GM12878 (cell line): ENCODE measurements at regions not wholly inside any gene's neighbourhood (a gene's known extent, or its start where the extent isn't known, plus 50 kb on each side); places are given as distances from the start of the nearest gene placed in this dataset.

Experiments used
- ATAC-seq: fragments of 200-7000 bp; cut with Tn5 transposase; 3 replicates; pipeline ENCODE4 v1.9.1; 2020; ENCODE audit warnings: mild to moderate bottlenecking, moderate library complexity
- BruUV-seq: library from RNA; stranded (reverse); fragments of 400-500 nt; replicated peaks from 2 replicates; lab custom pipeline; 2021; lab: Mats Ljungman, UMichigan
- CTCF ChIA-PET: fragments of 300-600 bp; sonication (Branson Sonifier 250); formaldehyde crosslinking; extraction: SDS; loops from one replicate; lab custom pipeline; 2021; ENCODE audit warnings: inconsistent platforms; lab: Yijun Ruan, JAX
- POLR2A ChIA-PET: fragments of 350-600 bp; formaldehyde crosslinking; extraction: SDS; loops from one replicate; lab custom pipeline; 2021; ENCODE audit warnings: inconsistent platforms; lab: Charles Lee
- RAD21 ChIA-PET: fragments of 300-600 bp; sonication (Branson Sonifier 250); formaldehyde crosslinking; loops from one replicate; lab custom pipeline; 2023; ENCODE audit warnings: antibody characterized with exemption; ENCODE audit not compliant: unreplicated experiment; lab: Charles Lee
- SMC1A ChIA-PET: fragments of 300-600 bp; sonication (Branson Sonifier 250); formaldehyde crosslinking; loops from one replicate; lab custom pipeline; 2023; ENCODE audit not compliant: unreplicated experiment, uncharacterized antibody; lab: Charles Lee
- DNase-seq: peaks from one replicate; pipeline ENCODE4 v3.0.0-alpha.2; 2011; ENCODE audit warnings: low read depth, low spot score
- FAIRE-seq: peaks from 3 replicates; lab custom pipeline; 2011; peaks lifted over from hg19 to GRCh38; lab: Jason Lieb, UNC
- H2AFZ ChIP-seq: 2 replicates; pipeline ENCODE4 v1.6.0; 2011; ENCODE audit warnings: low read depth, low read length, control low read depth; ENCODE audit not compliant: control insufficient read depth
- H3K27ac ChIP-seq: 2 replicates; pipeline ENCODE4 v1.5.1; 2011; ENCODE audit warnings: control low read depth; ENCODE audit not compliant: control insufficient read depth, insufficient read depth
- H3K27me3 ChIP-seq, 2 experiments: replicated peaks in 1 of 2; 2 replicates each; pipeline versions ENCODE4 v1.6.0 to v1.6.1; 2011; ENCODE audit warnings: low read length in 1 of 2; ENCODE audit not compliant: control insufficient read depth in 2 of 2, insufficient read depth in 2 of 2
- H3K36me3 ChIP-seq, 2 experiments: 2 replicates each; pipeline ENCODE4 v1.5.1; 2011; ENCODE audit warnings: low read length in 1 of 2; ENCODE audit not compliant: control insufficient read depth in 2 of 2, insufficient read depth in 2 of 2
- H3K4me1 ChIP-seq: 2 replicates; pipeline ENCODE4 v1.6.1; 2011; ENCODE audit warnings: mild to moderate bottlenecking, low read length, moderate library complexity, mixed read lengths; ENCODE audit not compliant: control insufficient read depth, insufficient read depth
- H3K4me2 ChIP-seq: 2 replicates; pipeline ENCODE4 v1.6.0; 2011; ENCODE audit warnings: control low read depth; ENCODE audit not compliant: control insufficient read depth, insufficient read depth
- H3K4me3 ChIP-seq: fragments of 200-600 bp; sonication (generic); 2 replicates; pipeline ENCODE4 v1.5.1; 2016
- H3K79me2 ChIP-seq: 2 replicates; pipeline ENCODE4 v1.6.0; 2011; ENCODE audit warnings: low read length; ENCODE audit not compliant: control insufficient read depth, insufficient read depth
- H3K9ac ChIP-seq: 2 replicates; pipeline ENCODE4 v1.8.0; 2011; ENCODE audit warnings: low read length, control low read depth, mixed read lengths; ENCODE audit not compliant: control insufficient read depth, insufficient read depth
- H3K9me3 ChIP-seq: replicated peaks from 3 replicates; pipeline ENCODE4 v1.5.1; 2011; ENCODE audit warnings: mild to moderate bottlenecking, low read length; ENCODE audit not compliant: control insufficient read depth, insufficient read depth
- H4K20me1 ChIP-seq: 2 replicates; pipeline ENCODE4 v1.6.0; 2011; ENCODE audit not compliant: control insufficient read depth, insufficient read depth
- BCL11A ChIP-seq: IDR thresholded peaks from 2 replicates; pipeline ENCODE4 v1.6.1; 2011; ENCODE audit warnings: low read depth, low read length
- BCL3 ChIP-seq: IDR thresholded peaks from 2 replicates; pipeline ENCODE4 v1.6.1; 2011; ENCODE audit warnings: borderline replicate concordance, low read depth, mild to moderate bottlenecking, moderate library complexity, low read length; ENCODE audit not compliant: insufficient read depth, poor library complexity, severe bottlenecking
- CBX5 ChIP-seq: sonication (generic); IDR thresholded peaks from 2 replicates; pipeline ENCODE4 v1.6.1; 2016; ENCODE audit warnings: low read depth, moderate library complexity, mild to moderate bottlenecking, inconsistent platforms
- MYB ChIP-seq: fragments of 150-350 bp; IDR thresholded peaks from 2 replicates; pipeline ENCODE4 v1.6.1; 2014; ENCODE audit warnings: mild to moderate bottlenecking, low read depth, low read length, borderline replicate concordance
- NFYA ChIP-seq: IDR thresholded peaks from 2 replicates; pipeline ENCODE4 v1.6.1; 2011; ENCODE audit warnings: low read depth, mild to moderate bottlenecking, low read length, improper control_type of control experiment, borderline replicate concordance
- POLR2A ChIP-seq: IDR thresholded peaks from 2 replicates; pipeline ENCODE4 v1.6.1; 2011; ENCODE audit warnings: low read depth, mild to moderate bottlenecking, low read length
- PRDM15 ChIP-seq: fragments of 450-650 bp; formaldehyde crosslinking; IDR thresholded peaks from 2 replicates; pipeline ENCODE4 v1.4.0; 2020; ENCODE audit warnings: mild to moderate bottlenecking, moderate library complexity
- SREBF1 ChIP-seq: IDR thresholded peaks from 2 replicates; pipeline ENCODE4 v1.6.1; 2012; ENCODE audit warnings: mild to moderate bottlenecking, low read length
- WGBS: methylation state at CpG from one replicate; pipeline ENCODE4 v1.1.6; 2016; ENCODE audit warnings: low lambda C conversion rate; ENCODE audit not compliant: insufficient replicate concordance, insufficient coverage; ENCODE audit errors: missing lambda C conversion rate; 5-methylcytosine and 5-hydroxymethylcytosine counted together
- in situ Hi-C: fragments of 300-500 bp; cut with MboI; formaldehyde crosslinking; loops from 9 replicates; pipeline ENCODE4 v1.14.3; 2018; ENCODE audit warnings: mixed read lengths
- intact Hi-C: fragments of 100-400 bp; cut with micrococcal nuclease; formaldehyde crosslinking; loops from one replicate; pipeline ENCODE4 v1.14.2; 2022; ENCODE audit not compliant: unreplicated experiment
- TF ChIP-seq, protein P1 (sequence below): fragments of 450-650 bp; IDR thresholded peaks from 2 replicates; pipeline ENCODE4 v1.6.1; 2017; ENCODE audit warnings: mild to moderate bottlenecking, moderate library complexity

GRCh38 chr14:76640923-76641395 is 120.3 kb upstream of the VASH1 start:
- no peaks in the 10 kb centered on the region for H3K27me3 ChIP-seq
- intact Hi-C loops (loop anchor here (10.0 kb wide), 1 partner anchor 256 kb away; no protein-coding TSS in a partner anchor), in situ Hi-C loops (no loop called here)
- H3K9ac ChIP-seq, result no peak overlapping the region
- no peak overlapping the region for H3K4me2 ChIP-seq
- no peak overlapping the region for H3K27ac ChIP-seq
- 0% methylated on average over 1 of the region's 1 CpG for WGBS
- H3K79me2 ChIP-seq, result no peaks in the 10 kb centered on the region
- ChIA-PET SMC1A (interaction anchor here (1.0 to 2.0 kb wide), 2 partner anchors 11 to 126 kb away, joined by 3 to 6 read pairs; no protein-coding TSS in a partner anchor), POLR2A (no interaction called here), CTCF (interaction anchor here (1.0 to 1.6 kb wide), 3 partner anchors 72 to 590 kb away, joined by 4 to 5 read pairs (median 4); no protein-coding TSS in a partner anchor), RAD21 (interaction anchor here (0.6 to 1.4 kb wide), 2 partner anchors 184 to 235 kb away, joined by 3 read pairs; no protein-coding TSS in a partner anchor)
- ATAC-seq (no peak), FAIRE-seq (no peak), DNase-seq (no peak)
- BruUV-seq, result no TSS peak
- no peaks in the 10 kb centered on the region for H3K36me3 ChIP-seq
- H3K4me1 ChIP-seq, result no peaks in the 10 kb centered on the region
- no peak overlapping the region for H2AFZ ChIP-seq
- TF ChIP-seq MYB (no peak), BCL11A (no peak), POLR2A (no peak), CBX5 (no peak), NFYA (no peak), PRDM15 (CRISPR knock-in tag) (no peak), BCL3 (no peak), SREBF1 (no peak)
- TF ChIP-seq, protein P1, sequence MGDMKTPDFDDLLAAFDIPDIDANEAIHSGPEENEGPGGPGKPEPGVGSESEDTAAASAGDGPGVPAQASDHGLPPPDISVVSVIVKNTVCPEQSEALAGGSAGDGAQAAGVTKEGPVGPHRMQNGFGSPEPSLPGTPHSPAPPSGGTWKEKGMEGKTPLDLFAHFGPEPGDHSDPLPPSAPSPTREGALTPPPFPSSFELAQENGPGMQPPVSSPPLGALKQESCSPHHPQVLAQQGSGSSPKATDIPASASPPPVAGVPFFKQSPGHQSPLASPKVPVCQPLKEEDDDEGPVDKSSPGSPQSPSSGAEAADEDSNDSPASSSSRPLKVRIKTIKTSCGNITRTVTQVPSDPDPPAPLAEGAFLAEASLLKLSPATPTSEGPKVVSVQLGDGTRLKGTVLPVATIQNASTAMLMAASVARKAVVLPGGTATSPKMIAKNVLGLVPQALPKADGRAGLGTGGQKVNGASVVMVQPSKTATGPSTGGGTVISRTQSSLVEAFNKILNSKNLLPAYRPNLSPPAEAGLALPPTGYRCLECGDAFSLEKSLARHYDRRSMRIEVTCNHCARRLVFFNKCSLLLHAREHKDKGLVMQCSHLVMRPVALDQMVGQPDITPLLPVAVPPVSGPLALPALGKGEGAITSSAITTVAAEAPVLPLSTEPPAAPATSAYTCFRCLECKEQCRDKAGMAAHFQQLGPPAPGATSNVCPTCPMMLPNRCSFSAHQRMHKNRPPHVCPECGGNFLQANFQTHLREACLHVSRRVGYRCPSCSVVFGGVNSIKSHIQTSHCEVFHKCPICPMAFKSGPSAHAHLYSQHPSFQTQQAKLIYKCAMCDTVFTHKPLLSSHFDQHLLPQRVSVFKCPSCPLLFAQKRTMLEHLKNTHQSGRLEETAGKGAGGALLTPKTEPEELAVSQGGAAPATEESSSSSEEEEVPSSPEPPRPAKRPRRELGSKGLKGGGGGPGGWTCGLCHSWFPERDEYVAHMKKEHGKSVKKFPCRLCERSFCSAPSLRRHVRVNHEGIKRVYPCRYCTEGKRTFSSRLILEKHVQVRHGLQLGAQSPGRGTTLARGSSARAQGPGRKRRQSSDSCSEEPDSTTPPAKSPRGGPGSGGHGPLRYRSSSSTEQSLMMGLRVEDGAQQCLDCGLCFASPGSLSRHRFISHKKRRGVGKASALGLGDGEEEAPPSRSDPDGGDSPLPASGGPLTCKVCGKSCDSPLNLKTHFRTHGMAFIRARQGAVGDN, result no peak
- H4K20me1 ChIP-seq, result no peaks in the 10 kb centered on the region
- H3K9me3 ChIP-seq, result no peaks in the 10 kb centered on the region
- H3K4me3 ChIP-seq, result no peak overlapping the region
